ENCODE measurements at regions not wholly inside any gene's neighbourhood (a gene's known extent, or its start where the extent isn't known, plus 50 kb on each side); places are given as distances from the start of the nearest gene placed in this dataset.
A peak's percentile ranks its signal among the peaks of the same experiment; 100 is the strongest.

- no peak overlapping the region for H3K4me3 ChIP-seq (ENCODE audit: severe bottlenecking)
- H3K9me3 ChIP-seq (ENCODE audit: severe bottlenecking), result no peaks in the 10 kb centered on the region
- H3K27ac ChIP-seq (ENCODE audit: poor library complexity, severe bottlenecking), result no peak overlapping the region
- peak; percentile 15 for TF ChIP-seq CTCF (IDR thresholded peaks at IDR 0.05; ENCODE audit: poor library complexity, severe bottlenecking)
- H3K36me3 ChIP-seq (ENCODE audit: low read depth), result no peaks in the 10 kb centered on the region
- ATAC-seq (ENCODE audit: low read depth) (no peak), DNase-seq (ENCODE audit: low spot score) (no peak)
- H3K27me3 ChIP-seq (ENCODE audit: insufficient read depth, poor library complexity, severe bottlenecking), result no peaks in the 10 kb centered on the region
- no peaks in the 10 kb centered on the region for H3K4me1 ChIP-seq (ENCODE audit: insufficient read depth, poor library complexity, severe bottlenecking)
Observed at GRCh38 chr13:79060216-79060615, 345.8 kb downstream of the RBM26 start.

- Histone ChIP-seq H3K27ac (ENCODE audit: poor library complexity, severe bottlenecking) (no peak overlapping the region), H3K4me3 (ENCODE audit: severe bottlenecking) (no peak overlapping the region), H3K9me3 (ENCODE audit: severe bottlenecking) (no peaks in the 10 kb centered on the region), H3K36me3 (ENCODE audit: low read depth) (no peaks in the 10 kb centered on the region), H3K27me3 (ENCODE audit: insufficient read depth, poor library complexity, severe bottlenecking) (no peaks in the 10 kb centered on the region), H3K4me1 (ENCODE audit: insufficient read depth, poor library complexity, severe bottlenecking) (no peaks in the 10 kb centered on the region)
- ATAC-seq (ENCODE audit: low read depth), result no peak
- DNase-seq (ENCODE audit: low spot score), result no peak
- peak; percentile 11 for TF ChIP-seq CTCF (IDR thresholded peaks at IDR 0.05; ENCODE audit: poor library complexity, severe bottlenecking)
Observed at GRCh38 chr13:79056706-79057105, 349.3 kb downstream of the RBM26 start.

GRCh38 chr13:79051472-79051871 is 354.6 kb downstream of the RBM26 start:
- H3K27me3 ChIP-seq (ENCODE audit: insufficient read depth, poor library complexity, severe bottlenecking), result no peaks in the 10 kb centered on the region

GRCh38 chr13:79044415-79044814 is 361.6 kb downstream of the RBM26 start:
- Histone ChIP-seq H3K4me1 (ENCODE audit: insufficient read depth, poor library complexity, severe bottlenecking) (no peaks in the 10 kb centered on the region), H3K9me3 (ENCODE audit: severe bottlenecking) (no peaks in the 10 kb centered on the region), H3K27ac (ENCODE audit: poor library complexity, severe bottlenecking) (no peak overlapping the region), H3K36me3 (ENCODE audit: low read depth) (no peaks in the 10 kb centered on the region), H3K4me3 (ENCODE audit: severe bottlenecking) (no peak overlapping the region), H3K27me3 (ENCODE audit: insufficient read depth, poor library complexity, severe bottlenecking) (no peaks in the 10 kb centered on the region)
- TF ChIP-seq CTCF (IDR thresholded peaks at IDR 0.05; ENCODE audit: poor library complexity, severe bottlenecking), result no peak
- ATAC-seq (ENCODE audit: low read depth), result peak; percentile 55; the same call in 2 of the 3 replicates
- no peak for DNase-seq (ENCODE audit: low spot score)

More at GRCh38 chr13:79051472-79051871, 354.6 kb downstream of the RBM26 start:
- TF ChIP-seq CTCF (IDR thresholded peaks at IDR 0.05; ENCODE audit: poor library complexity, severe bottlenecking), result no peak
- no peak for DNase-seq (ENCODE audit: low spot score)
- Histone ChIP-seq H3K36me3 (ENCODE audit: low read depth) (no peaks in the 10 kb centered on the region), H3K27ac (ENCODE audit: poor library complexity, severe bottlenecking) (no peak overlapping the region), H3K9me3 (ENCODE audit: severe bottlenecking) (no peaks in the 10 kb centered on the region), H3K4me3 (ENCODE audit: severe bottlenecking) (no peak overlapping the region), H3K4me1 (ENCODE audit: insufficient read depth, poor library complexity, severe bottlenecking) (no peaks in the 10 kb centered on the region)
- no peak for ATAC-seq (ENCODE audit: low read depth)

- no peaks in the 10 kb centered on the region for H3K27me3 ChIP-seq (ENCODE audit: insufficient read depth, poor library complexity, severe bottlenecking)
- H3K36me3 ChIP-seq (ENCODE audit: low read depth), result no peaks in the 10 kb centered on the region
- no peak for TF ChIP-seq CTCF (IDR thresholded peaks at IDR 0.05; ENCODE audit: poor library complexity, severe bottlenecking)
- H3K4me3 ChIP-seq (ENCODE audit: severe bottlenecking), result no peak overlapping the region
- no peak overlapping the region for H3K27ac ChIP-seq (ENCODE audit: poor library complexity, severe bottlenecking)
- no peaks in the 10 kb centered on the region for H3K4me1 ChIP-seq (ENCODE audit: insufficient read depth, poor library complexity, severe bottlenecking)
- H3K9me3 ChIP-seq (ENCODE audit: severe bottlenecking), result no peaks in the 10 kb centered on the region
- ATAC-seq (ENCODE audit: low read depth) (no peak), DNase-seq (ENCODE audit: low spot score) (no peak)
Observed at GRCh38 chr13:79043208-79043607, 362.8 kb downstream of the RBM26 start.

Measured in RWPE2 (cell line).